Esophagus (tissue), 2 donors: ENCODE measurements at regions not wholly inside any gene's neighbourhood (a gene's known extent, or its start where the extent isn't known, plus 50 kb on each side); places are given as distances from the start of the nearest gene placed in this dataset.

Source experiments
- H3K27ac ChIP-seq, 2 donors: one replicate each; pipeline ENCODE4 v1.5.1; 2013; ENCODE audit warnings: low read depth in 2 of 2, mild to moderate bottlenecking in 2 of 2, inconsistent platforms in 1 of 2, low read length in 1 of 2, moderate library complexity in 1 of 2
- H3K27me3 ChIP-seq, 2 donors: one replicate each; pipeline ENCODE4 v1.6.1; 2013; ENCODE audit warnings: low read length in 2 of 2, control low read depth in 1 of 2, mild to moderate bottlenecking in 1 of 2; ENCODE audit not compliant: insufficient read depth in 2 of 2, control insufficient read depth in 1 of 2
- H3K36me3 ChIP-seq, 2 donors: one replicate each; pipeline ENCODE4 v1.6.1; 2013; ENCODE audit warnings: low read length in 1 of 2; ENCODE audit not compliant: control insufficient read depth in 2 of 2, insufficient read depth in 2 of 2
- H3K4me1 ChIP-seq, 2 donors: one replicate each; pipeline ENCODE4 v1.6.1; 2013; ENCODE audit warnings: low read length in 1 of 2; ENCODE audit not compliant: control insufficient read depth in 2 of 2, insufficient read depth in 2 of 2
- H3K4me3 ChIP-seq, 2 donors: one replicate each; pipeline ENCODE4 v1.5.1; 2013; ENCODE audit warnings: low read length in 2 of 2, mild to moderate bottlenecking in 2 of 2, low read depth in 1 of 2, moderate library complexity in 1 of 2
- H3K9me3 ChIP-seq, 2 donors: one replicate each; pipeline ENCODE4 v1.6.1; 2013; ENCODE audit warnings: mild to moderate bottlenecking in 2 of 2, low read depth in 1 of 2, low read length in 1 of 2, moderate library complexity in 1 of 2; ENCODE audit not compliant: control insufficient read depth in 2 of 2, insufficient read depth in 1 of 2
- WGBS, 2 donors: extraction: QIAGEN DNeasy Blood & Tissue Kit; methylation state at CpG; one replicate each; pipeline ENCODE4 v1.1.7; 2013; 5-methylcytosine and 5-hydroxymethylcytosine counted together
- donor health status: healthy with polysubstance abuse.
- donor health status: Bipolar disorder and iron deficiency.

GRCh38 chr5:97842687-97843086 is 659.6 kb upstream of the RIOK2 start:
- Histone ChIP-seq H3K36me3 (no peaks in the 10 kb centered on the region), H3K27me3 (no peaks in the 10 kb centered on the region), H3K27ac (no peak overlapping the region), H3K4me1 (no peaks in the 10 kb centered on the region), H3K4me3 (no peak overlapping the region), H3K9me3 (no peaks in the 10 kb centered on the region)
- 60 to 84% methylated on average over 1 of the region's 1 CpG for WGBS, 2 donors

DNA sequence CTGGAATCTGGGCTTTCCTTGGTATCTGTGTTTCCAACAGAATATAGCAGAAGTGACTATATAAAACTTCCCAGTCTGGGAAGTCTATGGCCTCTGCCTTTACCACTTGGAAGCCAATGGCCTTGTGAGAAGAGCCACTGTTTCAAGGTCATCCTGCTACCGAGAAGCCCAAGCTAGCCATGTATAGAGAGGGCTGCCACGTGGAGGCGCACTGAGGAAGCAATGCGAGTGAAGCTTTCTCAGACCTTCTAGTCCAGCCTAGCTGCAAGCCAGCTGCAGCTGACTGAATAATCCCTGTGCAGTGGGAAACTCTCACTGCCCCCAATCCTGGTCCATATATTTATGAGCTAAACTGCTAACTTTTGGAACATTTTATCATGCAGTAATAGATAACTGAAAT is 661.8 kb upstream of the RIOK2 start:
- Histone ChIP-seq H3K4me3 (no peak overlapping the region), H3K27ac (no peak overlapping the region), H3K4me1 (no peaks in the 10 kb centered on the region), H3K9me3 (no peaks in the 10 kb centered on the region), H3K36me3 (no peaks in the 10 kb centered on the region), H3K27me3 (no peaks in the 10 kb centered on the region)
- 84 to 92% methylated on average over 4 of the region's 4 CpGs for WGBS, 2 donors

- Histone ChIP-seq H3K36me3 (no peaks in the 10 kb centered on the region), H3K9me3 (no peaks in the 10 kb centered on the region), H3K4me3 (no peak overlapping the region), H3K4me1 (no peaks in the 10 kb centered on the region), H3K27ac (no peak overlapping the region), H3K27me3 (no peaks in the 10 kb centered on the region)
Measured at GRCh38 chr5:97846643-97847042, 663.6 kb upstream of the RIOK2 start.

DNA sequence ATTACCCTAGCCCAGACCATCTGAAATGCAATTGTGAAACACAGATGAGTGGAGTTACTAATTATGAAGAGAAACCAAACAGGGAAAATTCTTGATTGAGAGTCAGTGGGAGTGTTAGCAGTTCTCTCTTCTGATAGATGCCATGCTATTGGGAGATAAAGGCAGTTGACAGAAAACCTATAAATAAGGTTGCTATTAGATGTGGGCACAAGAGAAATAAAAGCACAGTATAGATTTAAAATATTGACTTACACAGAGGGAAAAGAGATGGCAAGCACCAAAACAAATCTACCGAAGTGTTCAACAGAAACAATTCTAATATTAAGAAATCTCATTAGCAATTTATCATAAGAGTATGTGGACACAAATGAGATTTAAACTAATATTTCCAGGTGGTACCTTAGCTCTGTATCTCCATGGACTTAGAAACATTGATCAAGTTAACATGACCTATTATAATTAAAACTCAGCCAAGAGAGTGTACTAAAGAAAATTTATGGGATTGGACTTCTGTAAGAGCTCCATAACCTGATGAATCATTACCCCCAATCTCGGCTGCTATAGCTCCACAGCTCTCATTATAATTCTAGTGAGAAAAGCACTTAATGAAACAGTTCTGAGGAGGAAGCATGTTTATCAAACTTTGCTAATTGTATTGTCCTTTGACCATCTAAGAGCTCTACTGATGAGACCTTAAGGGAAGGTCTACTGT is 665.0 kb upstream of the RIOK2 start:
- H3K27ac ChIP-seq, result no peak overlapping the region
- no peak overlapping the region for H3K4me3 ChIP-seq
- H3K36me3 ChIP-seq, result no peaks in the 10 kb centered on the region
- H3K4me1 ChIP-seq, result no peaks in the 10 kb centered on the region
- 79 to 89% methylated on average over 2 of the region's 2 CpGs for WGBS, 2 donors
- H3K9me3 ChIP-seq, result no peaks in the 10 kb centered on the region
- no peaks in the 10 kb centered on the region for H3K27me3 ChIP-seq

DNA sequence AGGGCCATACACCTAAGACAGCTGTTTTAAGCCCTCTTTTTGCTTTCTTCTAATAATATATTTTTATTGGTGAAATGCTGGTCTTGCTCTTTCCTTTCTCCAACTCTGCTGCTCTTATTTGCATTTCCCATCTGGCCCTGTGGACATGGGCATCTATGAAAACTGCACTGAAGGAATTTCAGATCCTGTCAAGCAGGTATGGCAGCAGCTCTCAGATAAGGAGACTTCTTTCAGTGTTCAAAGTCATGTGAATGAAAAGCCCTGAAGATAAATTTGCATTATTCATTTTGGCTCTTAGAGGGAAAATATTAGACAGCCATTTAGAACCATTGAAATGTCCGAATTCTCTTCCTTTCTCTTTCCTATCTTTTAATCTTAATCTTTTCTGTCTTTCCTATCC is 668.0 kb upstream of the RIOK2 start:
- Histone ChIP-seq H3K9me3 (no peaks in the 10 kb centered on the region), H3K27ac (no peak overlapping the region), H3K4me1 (no peaks in the 10 kb centered on the region), H3K4me3 (no peak overlapping the region), H3K36me3 (no peaks in the 10 kb centered on the region), H3K27me3 (no peaks in the 10 kb centered on the region)
- 48 to 59% methylated on average over 1 of the region's 1 CpG for WGBS, 2 donors

DNA sequence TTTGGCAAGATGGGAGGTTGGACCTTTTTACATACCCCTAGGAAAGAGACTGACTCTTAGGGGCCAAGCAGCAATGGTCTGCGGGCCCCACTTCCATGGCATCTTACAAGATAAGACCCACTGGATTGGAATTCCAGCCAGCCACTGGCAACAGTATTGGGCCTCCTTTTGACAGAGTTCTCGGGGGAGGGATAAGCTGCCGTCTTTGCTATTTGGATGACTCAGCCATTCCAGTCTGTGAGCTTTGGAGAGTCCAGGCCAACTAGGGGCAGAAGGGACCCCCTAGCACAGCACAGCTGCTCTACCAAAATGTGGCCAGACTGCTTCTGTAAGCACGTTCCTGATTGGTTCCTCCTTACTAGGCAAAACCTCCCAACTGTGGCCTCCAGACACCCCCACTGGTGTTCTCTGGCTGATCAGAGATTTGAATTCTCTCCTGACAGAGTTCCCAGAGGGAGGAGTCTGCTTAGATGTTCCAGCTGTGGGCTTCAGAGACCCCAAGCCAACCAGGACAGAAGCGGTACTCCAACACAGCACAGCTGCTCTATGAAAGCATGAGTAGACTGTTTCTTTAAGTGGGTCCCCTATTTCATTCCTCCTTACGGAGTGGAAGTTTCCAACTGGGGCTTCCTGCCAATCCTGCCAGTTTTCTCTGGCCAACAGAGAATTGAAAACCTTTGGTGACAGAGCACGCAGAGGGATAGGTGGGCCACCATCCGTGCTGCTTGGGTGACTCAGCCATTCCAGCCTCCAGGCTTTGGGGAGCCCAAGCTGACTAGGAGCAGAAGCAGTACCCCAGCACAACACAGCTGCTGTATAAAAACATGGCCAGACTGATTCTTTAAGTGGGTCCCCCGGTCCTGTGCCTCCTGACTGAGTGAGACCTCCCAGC is 672.1 kb upstream of the RIOK2 start:
- 63 to 71% methylated on average over 9 of the region's 9 CpGs for WGBS, 2 donors
- Histone ChIP-seq H3K36me3 (no peaks in the 10 kb centered on the region), H3K9me3 (no peaks in the 10 kb centered on the region)

DNA sequence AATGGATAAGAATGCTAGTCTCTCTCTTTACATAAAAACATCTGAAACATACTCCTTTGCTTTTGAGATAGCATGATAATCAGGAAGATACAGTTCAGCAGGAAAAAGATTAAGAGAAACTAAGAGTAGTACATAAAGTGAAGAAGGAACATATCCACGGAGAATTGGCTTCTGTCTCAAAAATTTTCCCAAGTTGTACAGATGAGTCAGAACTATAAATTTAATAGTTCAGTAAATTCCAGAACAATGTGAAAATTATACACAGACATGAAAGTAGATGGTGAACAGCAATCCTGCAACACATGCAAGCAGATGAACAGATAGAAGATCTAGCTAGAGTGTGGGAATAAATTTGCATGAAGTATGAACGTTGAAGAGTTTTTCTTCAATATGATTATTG is 691.4 kb upstream of the RIOK2 start:
- H3K27me3 ChIP-seq, result no peaks in the 10 kb centered on the region
- 69 to 70% methylated on average over 2 of the region's 2 CpGs for WGBS, 2 donors
- H3K9me3 ChIP-seq, result no peaks in the 10 kb centered on the region
- H3K4me1 ChIP-seq, result no peaks in the 10 kb centered on the region
- no peaks in the 10 kb centered on the region for H3K36me3 ChIP-seq
- no peak overlapping the region for H3K27ac ChIP-seq
- no peak overlapping the region for H3K4me3 ChIP-seq

More for the DNA sequence above, 672.1 kb upstream of the RIOK2 start:
- H3K27ac ChIP-seq, result no peak overlapping the region
- H3K4me1 ChIP-seq, result no peaks in the 10 kb centered on the region
- H3K27me3 ChIP-seq, result no peaks in the 10 kb centered on the region
- no peak overlapping the region for H3K4me3 ChIP-seq

- H3K4me3 ChIP-seq, result no peak overlapping the region
- 71 to 80% methylated on average over 2 of the region's 2 CpGs for WGBS, 2 donors
- no peaks in the 10 kb centered on the region for H3K36me3 ChIP-seq
- no peaks in the 10 kb centered on the region for H3K4me1 ChIP-seq
- no peaks in the 10 kb centered on the region for H3K9me3 ChIP-seq
- H3K27me3 ChIP-seq, result no peaks in the 10 kb centered on the region
- H3K27ac ChIP-seq, result no peak overlapping the region
Measured at GRCh38 chr5:97876272-97876671, 693.2 kb upstream of the RIOK2 start.

DNA sequence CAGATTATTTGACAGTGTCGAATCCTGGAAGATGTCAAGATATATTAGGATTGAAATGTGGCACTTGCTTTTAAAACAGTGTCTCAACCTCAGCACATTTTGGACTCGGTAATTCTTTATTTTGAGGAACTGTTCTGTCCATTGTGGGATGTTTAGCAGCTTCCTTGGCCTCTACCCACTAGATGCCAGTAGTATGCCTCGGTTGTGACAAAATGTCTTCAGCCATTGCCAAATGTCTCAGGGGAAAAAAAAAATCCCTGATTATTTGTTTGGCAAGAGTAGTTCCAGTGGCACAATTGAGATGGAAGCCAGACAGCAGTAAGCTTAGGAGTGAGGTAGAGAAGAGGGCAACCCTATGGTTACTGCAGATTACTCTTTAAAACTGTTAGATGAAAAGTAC is 694.5 kb upstream of the RIOK2 start:
- 63 to 64% methylated on average over 3 of the region's 3 CpGs for WGBS, 2 donors
- Histone ChIP-seq H3K36me3 (no peaks in the 10 kb centered on the region), H3K4me3 (no peak overlapping the region), H3K9me3 (no peaks in the 10 kb centered on the region), H3K27me3 (no peaks in the 10 kb centered on the region), H3K4me1 (no peaks in the 10 kb centered on the region), H3K27ac (no peak overlapping the region)

DNA sequence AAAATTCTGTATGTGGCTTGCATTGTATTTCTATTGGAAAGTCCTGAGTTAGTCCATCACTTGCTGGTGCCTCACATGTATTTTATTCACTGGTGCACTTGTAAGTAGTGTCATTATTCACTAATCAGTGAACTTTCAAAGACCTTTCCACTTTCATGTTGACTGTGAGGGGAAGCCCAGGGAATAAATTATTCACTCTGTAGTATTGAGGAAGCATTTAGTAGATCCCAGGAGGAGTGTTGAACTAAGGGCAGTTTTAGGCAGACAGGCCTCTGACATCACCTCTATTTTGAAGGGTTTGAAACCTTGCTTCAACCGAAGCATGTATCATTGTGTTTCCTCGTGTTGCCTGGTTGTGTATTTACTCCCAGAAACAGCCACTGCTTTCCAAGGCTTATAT is 705.4 kb upstream of the RIOK2 start:
- H3K27ac ChIP-seq, result no peak overlapping the region
- WGBS, 2 donors, result 64 to 75% methylated on average over 2 of the region's 2 CpGs
- H3K27me3 ChIP-seq, result no peaks in the 10 kb centered on the region
- H3K9me3 ChIP-seq, result no peaks in the 10 kb centered on the region
- H3K4me3 ChIP-seq, result no peak overlapping the region
- H3K36me3 ChIP-seq, result no peaks in the 10 kb centered on the region
- no peaks in the 10 kb centered on the region for H3K4me1 ChIP-seq
